ENCODE measurements at regions not wholly inside any gene's neighbourhood (a gene's known extent, or its start where the extent isn't known, plus 50 kb on each side); places are given as distances from the start of the nearest gene placed in this dataset.

- peaks cover 3 to 18% of the 10 kb centered on the region in 2 donors for H3K4me1 ChIP-seq (replicated peaks in 1 of 2)
- no peak overlapping the region for H3K27ac ChIP-seq
- intact Hi-C loops (cut with DNase I), result no loop called here
- DNase-seq, result no peak
- WGBS, 4 donors, result 79 to 88% (median 85%) methylated on average over 4 to 5 of the region's 5 CpGs
- H3K4me3 ChIP-seq, result no peak overlapping the region
- no peak for TF ChIP-seq CTCF (IDR thresholded peaks at IDR 0.05)
- no peak for TF ChIP-seq POLR2A (IDR thresholded peaks at IDR 0.05)
- H3K36me3 ChIP-seq (replicated peaks in 1 of 2), result no peaks in the 10 kb centered on the region
- H3K27me3 ChIP-seq, result no peaks in the 10 kb centered on the region
- no peaks in the 10 kb centered on the region for H3K9me3 ChIP-seq (replicated peaks in 1 of 3)
Observed at GRCh38 chr14:65234752-65235361, 132.5 kb upstream of the MAX start.

- H3K36me3 ChIP-seq (replicated peaks in 1 of 2), result no peaks in the 10 kb centered on the region
- no peak overlapping the region for H3K4me3 ChIP-seq
- H3K4me1 ChIP-seq (replicated peaks in 1 of 2), result peaks cover 3 to 6% of the 10 kb centered on the region in 2 donors
- no peaks in the 10 kb centered on the region for H3K9me3 ChIP-seq (replicated peaks in 1 of 3)
- intact Hi-C loops (cut with DNase I), result no loop called here
- DNase-seq, result peak in 1 of 7 donors; percentile 26
- peak overlapping the region in 1 of 5 donors; percentile 40 for H3K27ac ChIP-seq
- TF ChIP-seq POLR2A (IDR thresholded peaks at IDR 0.05), result no peak
- no peak for TF ChIP-seq CTCF (IDR thresholded peaks at IDR 0.05)
- WGBS, 4 donors, result 88 to 93% (median 90%) methylated on average over 5 of the region's 5 CpGs
- no peaks in the 10 kb centered on the region for H3K27me3 ChIP-seq
Observed at GRCh38 chr14:65237023-65237814, 134.9 kb upstream of the MAX start.

- H3K27ac ChIP-seq, result no peak overlapping the region
- H3K4me1 ChIP-seq (replicated peaks in 1 of 2), result peaks cover 3 to 6% of the 10 kb centered on the region in 2 donors
- no peak for DNase-seq
- no peak overlapping the region for H3K4me3 ChIP-seq
- H3K9me3 ChIP-seq (replicated peaks in 1 of 3), result no peaks in the 10 kb centered on the region
- intact Hi-C loops (cut with DNase I), result no loop called here
- H3K27me3 ChIP-seq, result no peaks in the 10 kb centered on the region
- TF ChIP-seq CTCF (IDR thresholded peaks at IDR 0.05), result no peak
- TF ChIP-seq POLR2A (IDR thresholded peaks at IDR 0.05), result no peak
- WGBS, 4 donors, result 80 to 96% (median 92%) methylated on average over 6 of the region's 6 CpGs
- no peaks in the 10 kb centered on the region for H3K36me3 ChIP-seq (replicated peaks in 1 of 2)
Observed at GRCh38 chr14:65237941-65238340, 135.6 kb upstream of the MAX start.

GRCh38 chr14:65238456-65238855 is 136.1 kb upstream of the MAX start:
- 64 to 86% (median 79%) methylated on average over 6 of the region's 6 CpGs for WGBS, 4 donors
- H3K4me3 ChIP-seq, result no peak overlapping the region
- no peaks in the 10 kb centered on the region for H3K27me3 ChIP-seq
- intact Hi-C loops (cut with DNase I), result no loop called here
- peak overlapping the region in 1 of 5 donors; percentile 53 for H3K27ac ChIP-seq
- TF ChIP-seq CTCF (IDR thresholded peaks at IDR 0.05) (no peak), POLR2A (IDR thresholded peaks at IDR 0.05) (no peak)
- H3K9me3 ChIP-seq (replicated peaks in 1 of 3), result no peaks in the 10 kb centered on the region
- peak in 6 of 7 donors; percentile 45 to 73 (median 57) for DNase-seq
- no peaks in the 10 kb centered on the region for H3K36me3 ChIP-seq (replicated peaks in 1 of 2)
- peaks cover 3 to 6% of the 10 kb centered on the region in 2 donors for H3K4me1 ChIP-seq (replicated peaks in 1 of 2)
